HT-29 (cell line): ENCODE measurements at regions not wholly inside any gene's neighbourhood (a gene's known extent, or its start where the extent isn't known, plus 50 kb on each side); places are given as distances from the start of the nearest gene placed in this dataset.

Source experiments
- DNase-seq: peaks from one replicate; pipeline ENCODE4 v3.0.0-alpha.2; 2015; ENCODE audit warnings: low spot score

DNA sequence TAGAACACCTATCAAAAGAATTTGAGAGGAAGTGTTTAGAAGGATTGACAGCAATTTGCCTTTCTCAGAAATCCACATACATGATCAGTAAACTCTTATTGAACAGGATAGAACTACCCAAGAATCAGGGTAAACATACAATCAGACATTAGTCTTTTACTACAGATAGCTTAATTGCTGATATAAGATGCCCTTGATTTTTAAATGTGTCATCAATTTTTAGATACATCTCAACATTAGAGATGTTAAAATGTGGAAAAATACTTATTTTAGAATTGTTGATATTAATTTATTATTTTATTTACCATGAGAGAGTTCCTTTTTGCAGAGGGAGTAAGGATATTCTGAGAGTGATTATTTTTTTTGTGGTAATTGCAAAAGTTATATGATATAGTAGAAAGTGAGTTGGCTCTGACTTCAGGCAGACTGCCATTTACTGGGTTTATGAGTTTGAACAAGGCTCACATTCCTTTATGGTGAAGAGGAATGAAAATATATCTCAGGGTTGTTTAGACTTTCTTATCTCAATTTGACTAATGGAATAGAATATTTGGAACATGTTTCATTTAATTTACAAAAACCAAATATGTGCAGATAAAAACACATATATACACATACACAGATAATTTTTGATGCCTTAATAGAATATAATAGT, 302.8 kb upstream of the GOLIM4 start:
- no peak for DNase-seq

DNA sequence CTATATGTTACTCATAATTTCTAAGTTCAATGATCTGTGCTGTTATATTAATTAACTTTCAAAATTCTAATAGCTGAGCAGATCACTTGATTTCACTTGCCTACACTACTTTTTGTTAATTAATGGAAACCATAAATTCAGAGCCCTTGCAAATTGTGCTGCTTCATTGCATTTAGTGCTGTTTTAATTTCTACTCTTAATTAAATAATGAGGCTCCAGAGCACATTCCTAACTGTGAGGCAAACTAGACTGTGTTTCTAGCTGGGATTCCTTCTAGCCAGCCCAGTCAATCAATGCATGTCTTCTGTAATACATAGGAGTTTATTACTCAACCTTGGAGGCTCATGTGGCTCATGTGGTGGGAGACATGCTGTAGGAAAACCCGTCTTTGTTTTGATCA, 301.1 kb upstream of the GOLIM4 start:
- DNase-seq, result no peak

DNA sequence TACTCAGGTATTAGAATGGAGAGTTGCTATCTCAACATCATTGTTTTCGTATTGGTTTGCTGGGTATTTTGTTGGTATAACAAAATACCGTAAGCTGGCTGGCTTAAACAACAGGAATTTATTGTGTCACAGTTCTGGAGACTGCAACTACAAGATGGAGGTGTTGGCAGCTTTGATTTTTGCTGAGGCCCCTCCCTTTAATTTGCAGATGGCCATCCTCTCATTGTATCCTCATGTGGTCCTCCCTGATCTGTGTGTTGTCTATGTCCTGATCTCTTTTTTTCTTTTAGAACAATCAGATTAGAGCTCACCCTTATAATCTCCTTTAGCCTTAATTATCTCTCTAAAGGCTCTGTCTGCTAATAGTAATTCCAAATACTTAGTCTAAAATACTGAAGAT, 299.8 kb upstream of the GOLIM4 start:
- DNase-seq, result no peak

DNA sequence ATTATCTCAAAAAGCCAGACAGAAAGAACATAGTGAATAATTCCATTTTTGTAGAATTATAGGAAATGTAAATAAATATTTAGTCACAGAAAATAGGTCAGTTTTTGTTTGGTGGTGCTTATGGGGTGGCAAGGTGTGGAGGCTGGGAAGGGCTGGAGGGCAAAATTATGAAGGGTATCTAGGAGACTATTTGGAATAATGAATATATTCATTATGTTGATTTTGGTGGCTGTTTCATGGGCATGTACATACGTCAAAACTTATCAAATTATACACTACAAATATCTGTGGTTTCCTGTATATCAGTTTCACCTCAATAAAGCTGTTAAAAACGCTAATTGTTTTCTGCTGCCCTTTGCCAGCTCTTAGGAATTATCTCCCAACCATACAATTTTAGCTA, 298.7 kb upstream of the GOLIM4 start:
- no peak for DNase-seq

DNA sequence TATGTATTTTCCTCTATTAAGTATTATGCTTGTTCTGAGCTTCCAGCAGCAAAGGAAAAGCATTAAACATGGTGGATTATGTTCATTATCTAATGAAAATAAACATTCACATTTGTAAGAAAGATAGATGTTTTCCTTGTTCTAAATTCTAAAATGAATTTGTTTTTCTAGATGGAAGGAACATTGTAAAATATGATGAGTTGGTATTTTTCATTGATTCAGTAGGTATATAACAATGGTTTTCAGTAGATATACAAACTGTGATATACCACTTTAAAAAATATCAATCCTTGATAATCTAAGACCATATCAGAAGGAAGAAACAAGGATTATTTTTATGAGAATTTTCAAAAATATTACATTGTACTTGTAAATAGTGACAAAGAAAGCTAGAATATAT, 290.6 kb upstream of the GOLIM4 start:
- DNase-seq, result no peak

DNA sequence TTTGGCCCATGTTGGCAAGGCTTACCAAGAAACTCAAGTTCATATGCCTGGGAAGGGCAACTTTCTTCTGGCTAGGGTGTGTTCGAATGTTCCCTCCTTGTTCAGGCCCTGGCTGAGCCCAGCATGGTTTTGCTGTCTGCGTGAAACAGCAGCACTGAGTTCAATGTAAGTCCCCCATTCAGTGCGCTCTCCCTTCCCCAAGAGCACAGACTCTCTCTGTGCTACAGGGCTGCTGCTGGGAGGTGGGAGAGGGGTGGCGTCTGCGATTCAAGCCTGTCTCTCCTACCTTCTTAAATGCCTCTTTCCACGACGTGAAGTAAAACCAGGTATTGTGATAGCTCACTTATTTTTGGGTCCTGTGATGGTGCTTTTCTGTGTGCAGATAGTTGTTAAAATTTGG, 289.3 kb upstream of the GOLIM4 start:
- no peak for DNase-seq

DNA sequence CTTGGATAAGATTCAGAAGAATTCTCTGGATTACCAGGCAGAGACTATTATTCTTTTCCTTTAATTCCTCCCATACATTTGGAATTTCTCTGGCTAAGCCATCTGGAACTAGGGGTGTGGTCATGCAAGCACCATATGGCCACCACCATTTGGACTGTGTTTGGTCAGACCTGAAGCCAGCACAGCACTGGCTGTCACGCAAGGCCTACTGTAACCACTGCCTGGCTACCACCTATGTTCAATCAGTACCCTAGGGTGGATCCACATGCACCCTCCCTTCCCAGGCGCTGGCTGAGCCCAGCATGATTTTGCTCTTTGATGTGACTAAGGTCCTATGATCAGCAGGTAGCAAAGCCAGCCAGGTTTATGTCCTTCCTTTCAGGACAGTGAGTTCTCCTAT, 287.8 kb upstream of the GOLIM4 start:
- no peak for DNase-seq

DNA sequence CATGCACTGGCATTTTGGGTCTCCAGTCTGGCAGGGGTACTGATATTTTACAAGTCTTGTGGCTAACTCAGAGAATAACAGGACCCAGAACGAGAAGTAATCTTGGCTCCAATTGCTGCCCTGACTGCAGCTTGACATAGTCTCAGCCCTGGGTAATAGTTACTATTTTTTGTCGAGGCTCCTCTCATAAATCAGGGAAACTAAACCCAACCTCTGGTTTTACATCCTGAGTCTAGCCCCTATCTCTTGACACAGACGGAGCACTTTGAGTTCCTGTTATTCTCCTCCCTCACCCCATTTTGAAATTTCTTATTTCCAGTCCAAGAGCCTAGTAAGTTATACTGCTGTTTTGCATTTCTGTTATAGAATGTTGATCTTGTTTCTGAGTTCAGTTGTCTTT, 276.1 kb upstream of the GOLIM4 start:
- no peak for DNase-seq

DNA sequence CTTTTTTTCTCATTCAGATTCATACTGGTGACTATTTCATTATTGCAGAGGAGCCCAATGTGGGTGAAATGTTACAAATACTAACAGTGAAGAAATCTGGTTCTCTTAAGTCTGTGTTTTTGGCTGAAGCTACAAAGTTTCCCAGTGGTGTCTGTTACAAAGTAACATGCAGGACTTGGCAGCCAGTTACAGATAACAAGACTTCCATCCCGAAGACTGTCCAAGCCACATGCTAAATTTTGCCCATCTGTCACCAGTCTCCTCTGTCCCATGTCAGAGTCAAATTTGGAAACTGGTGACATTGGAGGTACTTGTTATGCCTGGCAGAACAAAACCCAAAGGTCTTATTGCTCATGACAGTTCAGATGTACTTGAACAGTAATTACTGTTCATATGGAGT, 269.2 kb upstream of the GOLIM4 start:
- DNase-seq, result no peak

DNA sequence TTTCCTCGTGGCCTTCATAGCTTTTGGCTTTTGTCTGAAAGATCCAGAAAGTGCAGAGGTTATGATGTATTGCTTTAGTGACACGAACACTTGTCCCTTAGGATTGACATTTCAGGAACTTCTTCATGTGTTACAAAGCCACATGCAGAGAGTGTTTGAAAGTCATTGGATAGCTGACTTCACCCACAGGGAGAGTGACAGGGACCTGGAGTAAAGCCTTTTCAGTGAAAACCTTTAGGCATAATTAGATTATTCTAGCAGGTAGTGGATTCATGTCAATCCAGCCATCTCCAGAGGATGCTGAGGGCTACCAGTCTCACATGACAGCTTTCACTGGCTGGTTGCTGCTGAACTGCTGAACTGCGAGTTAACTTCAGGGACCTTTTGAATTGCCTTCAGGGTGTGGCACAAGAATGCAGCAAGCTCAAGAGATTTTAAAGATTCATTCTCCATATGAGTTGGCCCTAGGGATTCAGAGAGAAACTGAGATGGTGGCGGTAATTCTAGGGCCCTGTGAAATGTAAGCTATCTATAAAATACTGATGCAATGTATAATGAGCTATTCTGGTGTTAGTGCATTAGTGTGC, 267.0 kb upstream of the GOLIM4 start:
- DNase-seq, result no peak

DNA sequence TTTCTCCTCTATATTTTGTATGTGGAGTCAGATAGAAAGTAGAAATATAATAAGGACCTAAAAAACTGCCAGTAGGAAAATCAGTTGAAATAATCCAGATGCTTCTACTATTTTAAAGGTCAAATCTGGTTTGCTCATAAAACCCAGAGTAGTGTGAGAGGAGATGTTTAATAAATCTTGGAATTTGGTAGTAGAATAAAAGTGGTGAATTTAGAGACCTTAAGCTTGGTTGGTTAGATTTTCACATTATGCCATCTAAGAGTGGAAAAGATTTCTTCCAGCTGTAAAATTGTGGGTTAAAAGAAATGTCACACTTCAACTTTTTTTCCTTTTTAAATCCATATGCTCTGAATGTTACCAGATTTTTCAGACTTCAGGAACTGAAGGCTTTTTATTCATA, 266.4 kb upstream of the GOLIM4 start:
- DNase-seq, result no peak

DNA sequence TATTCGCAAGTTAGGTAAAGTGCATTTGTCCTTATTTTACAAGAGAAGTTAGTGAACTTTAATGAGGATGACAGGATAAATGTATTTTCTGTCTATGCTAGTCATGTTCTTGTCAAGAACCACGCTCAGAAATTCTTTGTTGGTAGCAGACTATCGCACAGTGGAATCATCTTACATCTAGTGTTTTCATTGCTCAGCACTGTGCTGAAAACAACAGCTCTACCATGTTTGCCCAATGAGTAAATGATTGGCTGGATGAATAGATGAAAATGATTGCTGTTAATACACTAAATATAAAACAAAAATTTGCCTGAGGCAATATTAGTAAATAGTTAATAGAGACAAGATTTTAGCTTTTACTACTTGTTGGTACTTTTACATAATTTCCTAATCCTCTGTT, 265.3 kb upstream of the GOLIM4 start:
- DNase-seq, result no peak

DNA sequence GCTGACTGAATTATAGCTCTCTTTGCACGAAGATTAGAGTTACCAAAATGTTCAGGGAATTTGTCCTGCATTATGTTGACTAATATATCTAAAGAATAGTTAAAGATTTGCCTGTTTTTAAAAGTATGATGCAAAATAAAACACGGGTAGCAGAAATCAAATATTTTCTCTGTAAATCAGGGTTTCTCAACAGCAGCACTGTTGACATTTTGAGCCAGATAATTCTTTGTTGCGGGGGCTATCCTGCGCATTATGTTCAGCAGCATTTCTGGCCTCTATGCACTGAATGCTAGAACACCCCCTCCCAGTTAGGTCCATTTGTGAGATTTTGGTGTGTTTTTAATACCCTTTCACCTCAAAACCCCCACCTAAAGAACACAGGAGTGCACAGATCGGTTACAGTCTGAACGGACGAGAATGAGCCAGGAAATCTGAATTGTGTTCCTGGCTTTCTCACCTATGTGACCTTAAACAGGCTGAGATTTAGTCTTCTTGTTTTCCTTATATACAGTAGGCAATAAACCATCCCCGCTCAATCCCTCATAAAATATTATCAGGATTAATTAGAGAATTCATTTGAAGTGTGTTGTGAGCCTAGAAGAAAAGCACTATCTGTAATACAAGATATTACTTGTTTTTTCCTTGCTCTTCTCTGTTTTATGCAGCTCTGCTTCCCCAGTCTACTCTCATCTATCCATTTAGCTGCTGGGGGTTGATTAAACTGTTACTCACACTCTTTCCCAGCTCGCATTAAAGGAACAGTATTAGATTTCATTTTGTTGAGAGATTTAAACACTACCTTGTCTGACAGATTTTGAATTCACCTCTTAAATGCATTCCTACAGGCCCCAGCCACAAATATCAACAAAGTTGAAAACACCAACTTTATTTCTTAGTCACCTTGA, 247.5 kb upstream of the GOLIM4 start:
- DNase-seq, result no peak

DNA sequence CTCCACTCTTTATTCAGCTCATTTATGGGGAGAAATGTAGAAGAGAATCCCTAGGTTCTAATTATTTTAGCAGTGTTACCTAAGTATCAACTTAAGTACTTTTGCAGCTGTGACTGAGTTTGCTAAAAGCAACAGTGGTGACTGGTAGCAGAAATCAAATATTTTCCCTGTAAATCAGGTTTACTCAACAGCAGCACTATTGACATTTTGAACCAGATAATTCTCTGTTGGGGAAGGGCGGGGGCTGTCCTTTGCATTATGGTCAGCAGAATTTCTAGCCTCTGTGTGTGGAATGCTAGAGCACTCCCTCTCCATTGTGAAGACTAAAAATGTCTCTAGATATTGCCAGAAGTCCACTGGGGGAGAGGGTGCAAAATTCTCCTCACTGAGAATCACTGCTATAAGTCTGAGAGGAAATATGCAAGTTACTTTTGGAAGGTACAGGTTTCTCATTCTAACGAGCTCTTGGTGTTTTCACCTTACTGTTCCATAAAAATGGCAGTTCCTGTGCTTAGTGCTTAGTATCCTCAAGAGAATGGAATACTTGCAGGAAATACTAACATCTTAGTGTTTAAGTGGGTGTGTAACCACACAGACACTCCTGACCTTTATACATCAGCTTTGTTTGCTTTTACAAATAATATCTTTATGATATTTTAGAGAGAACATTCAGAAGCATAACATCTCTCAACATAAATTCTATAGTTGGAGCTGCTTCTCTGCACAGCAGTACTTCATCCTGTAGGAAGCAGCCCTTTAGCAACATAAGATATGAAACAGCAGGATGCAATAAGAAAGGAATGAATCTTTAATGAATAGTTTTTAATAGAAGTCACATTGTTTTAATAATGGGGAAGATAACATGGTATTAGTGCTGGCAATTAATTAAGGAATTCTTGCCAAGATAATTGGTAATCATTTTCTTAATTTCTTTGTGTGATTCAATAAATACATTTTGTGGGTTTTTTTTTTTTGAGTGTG, 246.5 kb upstream of the GOLIM4 start:
- no peak for DNase-seq

DNA sequence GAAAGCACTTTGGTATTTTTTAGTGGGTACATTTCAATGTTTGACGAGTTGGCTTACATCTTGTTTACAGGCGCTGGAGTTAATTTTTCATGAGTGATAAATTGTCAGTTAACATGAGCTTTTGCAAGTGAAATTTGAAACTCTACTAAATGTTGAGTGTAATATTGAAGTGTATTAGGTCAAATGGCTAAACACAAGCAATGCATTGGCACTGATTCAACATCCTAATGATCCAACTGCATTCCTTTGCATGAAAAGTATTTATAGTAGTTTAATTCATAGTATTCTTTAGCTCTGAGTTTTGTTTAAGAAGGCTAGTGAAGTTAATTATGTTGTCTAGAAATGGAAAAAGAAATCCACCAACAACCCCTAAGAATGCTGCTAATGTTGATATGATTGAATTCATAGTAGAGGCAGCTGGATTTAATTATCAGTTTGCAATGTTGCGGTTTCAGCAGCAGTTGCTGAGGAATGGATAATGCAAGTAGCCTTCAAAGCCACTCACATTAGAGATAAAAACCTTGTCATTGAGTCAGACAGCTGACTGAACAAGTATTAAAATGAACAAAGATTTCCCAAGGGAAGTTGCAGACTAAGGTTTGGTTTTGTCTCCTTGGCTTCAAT, 245.6 kb upstream of the GOLIM4 start:
- DNase-seq, result no peak

DNA sequence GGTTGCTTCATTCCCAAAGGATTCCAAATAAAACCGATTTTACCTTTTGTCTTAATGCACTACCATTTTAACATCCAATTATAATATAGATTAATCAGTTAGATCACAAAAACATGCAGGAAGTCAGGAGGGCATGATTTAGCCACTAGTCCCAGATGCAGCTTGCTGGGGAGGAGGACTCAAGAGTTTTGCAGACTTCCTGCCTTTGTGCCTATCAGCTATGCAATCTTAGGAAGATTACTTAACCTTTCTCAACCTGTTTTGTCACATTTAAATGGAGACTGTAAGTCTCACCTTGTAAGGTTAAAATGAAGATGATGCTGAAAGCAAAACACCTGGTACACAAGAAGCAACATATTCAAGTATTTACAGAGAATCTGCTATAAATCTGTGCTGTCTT, 242.4 kb upstream of the GOLIM4 start:
- DNase-seq, result no peak

DNA sequence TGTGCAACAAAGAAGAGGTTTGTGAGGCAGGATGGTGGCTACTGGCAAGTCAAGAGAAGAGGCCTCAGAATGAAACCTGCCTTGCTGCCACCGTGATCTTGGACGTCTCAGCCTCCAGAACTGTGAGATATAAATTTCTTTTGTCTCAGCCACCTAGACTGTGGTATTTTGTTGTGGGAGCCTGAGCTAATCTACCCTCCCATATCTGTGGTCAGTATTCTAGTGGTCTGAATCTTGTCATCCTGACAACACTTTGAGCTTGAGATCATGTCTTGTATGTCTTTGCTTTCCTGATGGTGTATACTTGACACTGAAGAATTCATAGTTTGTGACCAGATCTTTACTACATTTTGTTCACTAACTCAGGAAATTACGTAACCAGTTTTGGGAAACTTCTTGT, 240.6 kb upstream of the GOLIM4 start:
- no peak for DNase-seq

DNA sequence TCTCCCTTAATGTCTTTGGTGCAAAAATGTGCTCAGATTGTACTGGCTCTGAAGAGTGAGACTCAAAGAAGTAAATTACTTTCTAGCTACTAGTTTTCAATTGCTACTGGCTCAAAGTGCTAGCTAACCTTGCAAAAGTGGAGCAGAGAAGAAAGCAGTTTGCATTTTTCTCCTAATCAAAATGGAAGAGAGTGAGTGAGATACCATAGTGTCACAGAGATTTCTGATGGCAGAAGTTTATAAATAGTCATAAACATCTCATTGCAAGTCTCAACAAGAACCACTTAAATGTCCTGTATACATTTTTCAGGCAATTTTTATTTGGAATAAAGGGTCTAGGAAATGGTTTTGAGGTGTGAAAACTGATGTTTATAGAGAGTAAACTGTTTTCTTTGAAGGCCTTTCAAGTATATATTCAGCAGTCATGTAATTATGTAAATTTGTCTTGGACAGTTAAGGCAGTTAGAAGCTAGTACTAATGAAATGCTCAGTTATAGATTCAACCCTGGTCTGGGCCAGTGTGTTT, 237.7 kb upstream of the GOLIM4 start:
- DNase-seq, result no peak

DNA sequence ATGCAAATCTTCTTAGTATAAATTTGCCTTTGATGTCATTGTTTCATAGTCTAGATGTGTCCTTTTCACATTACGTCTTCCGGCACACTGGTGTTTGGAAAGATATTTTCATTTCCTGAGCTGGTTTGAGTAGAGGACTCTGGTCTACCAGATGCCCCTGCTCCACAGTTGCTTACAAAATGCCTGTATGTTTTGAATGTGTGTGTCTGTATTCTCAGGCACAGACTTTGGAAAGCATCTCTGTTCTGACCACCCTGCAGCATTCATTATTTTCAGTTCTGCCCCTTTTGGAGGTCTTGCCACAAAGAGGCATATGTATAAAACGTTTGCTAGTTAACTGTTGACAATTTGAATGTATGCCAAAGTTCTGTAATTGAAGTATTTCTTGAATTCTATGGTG, 236.0 kb upstream of the GOLIM4 start:
- no peak for DNase-seq

DNA sequence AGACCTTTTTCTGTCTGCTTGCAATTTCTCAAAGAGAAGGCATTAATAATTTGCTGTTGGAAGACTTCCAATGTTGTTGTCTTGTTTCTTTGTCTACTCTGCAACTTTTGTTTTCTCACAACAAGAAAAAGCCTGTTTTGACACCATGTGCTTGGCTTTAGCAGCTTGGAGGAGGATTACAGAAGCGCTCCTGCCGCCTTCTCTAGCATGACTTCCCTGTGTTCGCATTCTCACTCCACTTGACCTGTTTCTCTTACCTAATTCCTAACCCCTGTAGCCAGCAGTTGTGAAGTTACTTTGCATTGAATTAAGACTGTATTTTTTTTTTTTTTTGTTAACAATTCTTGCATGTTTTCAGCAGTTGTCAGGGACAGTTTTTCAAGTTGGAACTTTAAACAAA, 235.3 kb upstream of the GOLIM4 start:
- DNase-seq, result no peak

DNA sequence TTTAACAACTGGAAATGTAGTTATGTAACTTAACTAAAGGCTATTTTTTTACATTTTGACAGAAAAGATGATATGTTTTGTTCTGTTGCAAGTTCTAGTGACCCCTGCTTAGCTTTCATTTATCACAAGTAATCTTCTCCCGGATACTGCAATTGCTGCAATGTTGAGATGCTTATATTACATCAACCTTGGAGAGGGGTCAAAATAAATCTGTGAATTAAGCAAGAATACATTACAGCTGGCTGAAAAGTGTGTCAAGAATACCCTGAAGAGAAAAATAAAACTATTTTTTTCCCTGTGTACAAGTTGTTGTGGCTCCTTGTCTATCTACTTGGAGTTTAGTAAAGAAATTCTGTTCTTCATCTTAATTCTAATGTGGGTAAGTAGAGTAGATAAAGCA, 232.1 kb upstream of the GOLIM4 start:
- DNase-seq, result no peak
